PC-9 (cell line): ENCODE measurements at regions not wholly inside any gene's neighbourhood (a gene's known extent, or its start where the extent isn't known, plus 50 kb on each side); places are given as distances from the start of the nearest gene placed in this dataset.

ENCODE experiments used
- BruUV-seq: library from RNA; stranded (reverse); fragments of 400-500 nt; replicated peaks from 2 replicates; lab custom pipeline; 2021; lab: Mats Ljungman, UMichigan
- CTCF ChIA-PET: fragments of 300-600 bp; sonication (Branson Sonifier 250); formaldehyde crosslinking; loops from one replicate; lab custom pipeline; 2022; ENCODE audit warnings: antibody characterized with exemption; lab: Charles Lee
- POLR2A ChIA-PET: fragments of 300-600 bp; sonication (Branson Sonifier 250); formaldehyde crosslinking; loops from one replicate; lab custom pipeline; 2022; ENCODE audit warnings: antibody characterized with exemption; ENCODE audit not compliant: unreplicated experiment; lab: Charles Lee
- DNase-seq, 2 experiments: peaks; one replicate each; pipeline versions ENCODE4 v3.0.0 to v3.0.0-alpha.2; 2015 to 2022; ENCODE audit warnings: mixed read lengths in 1 of 2
- H2AFZ ChIP-seq: fragments of 200-600 bp; sonication (generic); 2 replicates; pipeline ENCODE4 v1.8.1; 2017; ENCODE audit warnings: antibody characterized with exemption
- H3F3A ChIP-seq: fragments of 200-600 bp; sonication (generic); 2 replicates; pipeline ENCODE4 v1.8.1; 2017; ENCODE audit warnings: antibody characterized with exemption, mild to moderate bottlenecking, low read depth; ENCODE audit not compliant: insufficient read depth
- H3K27ac ChIP-seq: fragments of 200-600 bp; sonication (generic); 2 replicates; pipeline ENCODE4 v1.6.1; 2016; ENCODE audit warnings: mixed run types
- H3K27me3 ChIP-seq: fragments of 200-600 bp; sonication (generic); 2 replicates; pipeline ENCODE4 v1.6.1; 2016; ENCODE audit warnings: low read depth, mixed run types; ENCODE audit not compliant: insufficient read depth
- H3K36me3 ChIP-seq: fragments of 200-600 bp; sonication (generic); 2 replicates; pipeline ENCODE4 v1.6.1; 2016; ENCODE audit warnings: low read depth, mixed run types
- H3K4me1 ChIP-seq: fragments of 200-600 bp; sonication (generic); replicated peaks from 2 replicates; pipeline ENCODE4 v1.6.1; 2016; ENCODE audit warnings: mixed run types; ENCODE audit not compliant: insufficient read depth
- H3K4me2 ChIP-seq: fragments of 200-600 bp; sonication (generic); 2 replicates; pipeline ENCODE4 v1.6.1; 2017; ENCODE audit warnings: mixed run types
- H3K4me3 ChIP-seq: fragments of 200-600 bp; sonication (generic); 2 replicates; pipeline ENCODE4 v1.6.1; 2016; ENCODE audit warnings: mixed run types
- H3K79me2 ChIP-seq: fragments of 200-600 bp; sonication (generic); 2 replicates; pipeline ENCODE4 v1.6.1; 2017; ENCODE audit warnings: low read depth, mixed run types
- H3K9me2 ChIP-seq: fragments of 200-600 bp; sonication (generic); 2 replicates; pipeline ENCODE4 v1.8.1; 2017; ENCODE audit warnings: mild to moderate bottlenecking; ENCODE audit not compliant: insufficient read depth
- H3K9me3 ChIP-seq: fragments of 200-600 bp; sonication (generic); 2 replicates; pipeline ENCODE4 v1.8.1; 2016; ENCODE audit warnings: low read depth; ENCODE audit not compliant: insufficient read depth
- H4K20me1 ChIP-seq: fragments of 200-600 bp; sonication (generic); 2 replicates; pipeline ENCODE4 v1.8.1; 2017; ENCODE audit not compliant: insufficient read depth
- EZH2 ChIP-seq: fragments of 200-600 bp; sonication (generic); IDR thresholded peaks from 2 replicates; pipeline ENCODE4 v1.8.0; 2017; ENCODE audit warnings: antibody characterized with exemption, low read depth
- intact Hi-C: fragments of 100-400 bp; cut with micrococcal nuclease; formaldehyde crosslinking; loops from one replicate; pipeline ENCODE4 v1.10.0; 2022; ENCODE audit not compliant: unreplicated experiment
- TF ChIP-seq, protein P1 (sequence below): fragments of 200-600 bp; sonication (generic); conservative IDR thresholded peaks from 2 replicates; pipeline ENCODE4 v1.6.1; 2017; ENCODE audit warnings: mixed run types, antibody characterized with exemption, mild to moderate bottlenecking, moderate library complexity

DNA sequence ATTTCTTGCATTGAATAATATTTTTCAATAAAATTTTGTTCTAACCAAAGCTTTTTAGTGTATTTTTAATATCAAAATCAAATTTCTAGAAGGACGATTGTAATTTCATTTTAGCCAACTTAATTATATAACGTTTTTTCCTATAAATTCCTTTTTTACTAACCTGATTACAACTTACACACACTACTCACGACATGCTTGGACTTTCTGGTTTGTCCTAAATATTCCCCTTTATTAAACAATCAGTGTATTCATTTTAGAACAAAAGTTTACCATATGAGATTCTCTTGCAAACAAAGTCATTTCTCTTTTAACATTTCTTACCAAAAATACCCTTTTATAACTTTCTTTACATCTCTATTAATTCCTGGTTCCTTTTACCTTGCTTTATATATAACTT is 173.7 kb downstream of the PWWP3B start:
- Histone ChIP-seq H3K9me3 (0 out of 2 replicates have a peak, but pooled peaks cover 4% of the 10 kb centered on the region), H2AFZ (no peak overlapping the region), H3K79me2 (no peaks in the 10 kb centered on the region), H3K27me3 (no peaks in the 10 kb centered on the region), H3K4me3 (no peak overlapping the region), H3K9me2 (no peaks in the 10 kb centered on the region), H3K4me2 (no peak overlapping the region), H3F3A (no peaks in the 10 kb centered on the region), H3K36me3 (no peaks in the 10 kb centered on the region), H3K4me1 (no peaks in the 10 kb centered on the region), H3K27ac (no peak overlapping the region), H4K20me1 (no peaks in the 10 kb centered on the region)
- CTCF ChIA-PET, result no interaction called here
- POLR2A ChIA-PET, result interaction anchor here (0.7 kb wide), 1 partner anchor 1810 kb away, joined by 7 read pairs; no protein-coding TSS in a partner anchor
- TF ChIP-seq, protein P1, sequence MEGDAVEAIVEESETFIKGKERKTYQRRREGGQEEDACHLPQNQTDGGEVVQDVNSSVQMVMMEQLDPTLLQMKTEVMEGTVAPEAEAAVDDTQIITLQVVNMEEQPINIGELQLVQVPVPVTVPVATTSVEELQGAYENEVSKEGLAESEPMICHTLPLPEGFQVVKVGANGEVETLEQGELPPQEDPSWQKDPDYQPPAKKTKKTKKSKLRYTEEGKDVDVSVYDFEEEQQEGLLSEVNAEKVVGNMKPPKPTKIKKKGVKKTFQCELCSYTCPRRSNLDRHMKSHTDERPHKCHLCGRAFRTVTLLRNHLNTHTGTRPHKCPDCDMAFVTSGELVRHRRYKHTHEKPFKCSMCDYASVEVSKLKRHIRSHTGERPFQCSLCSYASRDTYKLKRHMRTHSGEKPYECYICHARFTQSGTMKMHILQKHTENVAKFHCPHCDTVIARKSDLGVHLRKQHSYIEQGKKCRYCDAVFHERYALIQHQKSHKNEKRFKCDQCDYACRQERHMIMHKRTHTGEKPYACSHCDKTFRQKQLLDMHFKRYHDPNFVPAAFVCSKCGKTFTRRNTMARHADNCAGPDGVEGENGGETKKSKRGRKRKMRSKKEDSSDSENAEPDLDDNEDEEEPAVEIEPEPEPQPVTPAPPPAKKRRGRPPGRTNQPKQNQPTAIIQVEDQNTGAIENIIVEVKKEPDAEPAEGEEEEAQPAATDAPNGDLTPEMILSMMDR, result no peak
- TF ChIP-seq EZH2, result no peak
- DNase-seq, result no peak
- BruUV-seq, result no TSS peak
- intact Hi-C loops, result no loop called here

DNA sequence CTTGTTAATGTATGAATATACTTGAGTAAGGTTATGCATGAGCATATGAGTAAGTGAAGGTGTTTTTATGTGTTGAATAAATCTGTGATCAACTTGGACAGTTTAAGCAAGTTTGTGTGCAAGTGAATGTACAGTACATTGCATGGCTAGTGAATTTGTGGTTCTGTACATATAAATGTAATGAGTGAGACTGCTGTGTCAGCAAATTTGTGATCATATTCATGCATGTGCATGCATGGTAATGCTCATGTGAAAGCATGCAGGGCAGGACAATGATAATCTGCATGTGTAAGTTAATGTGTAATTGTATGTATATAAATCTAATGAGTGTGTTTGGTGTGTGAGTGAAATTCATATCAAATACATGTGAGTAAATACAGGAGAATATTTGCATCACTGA is 188.5 kb downstream of the PWWP3B start:
- Histone ChIP-seq H3K36me3 (no peaks in the 10 kb centered on the region), H2AFZ (no peak overlapping the region), H4K20me1 (no peaks in the 10 kb centered on the region), H3K4me3 (no peak overlapping the region), H3K4me1 (no peaks in the 10 kb centered on the region), H3K4me2 (no peak overlapping the region), H3K27ac (no peak overlapping the region), H3F3A (no peaks in the 10 kb centered on the region), H3K9me2 (no peaks in the 10 kb centered on the region), H3K79me2 (no peaks in the 10 kb centered on the region), H3K27me3 (no peaks in the 10 kb centered on the region), H3K9me3 (no peaks in the 10 kb centered on the region)
- intact Hi-C loops, result no loop called here
- ChIA-PET POLR2A (no interaction called here), CTCF (no interaction called here)
- TF ChIP-seq, protein P1, result no peak
- TF ChIP-seq EZH2, result no peak
- DNase-seq, result no peak
- BruUV-seq, result no TSS peak

DNA sequence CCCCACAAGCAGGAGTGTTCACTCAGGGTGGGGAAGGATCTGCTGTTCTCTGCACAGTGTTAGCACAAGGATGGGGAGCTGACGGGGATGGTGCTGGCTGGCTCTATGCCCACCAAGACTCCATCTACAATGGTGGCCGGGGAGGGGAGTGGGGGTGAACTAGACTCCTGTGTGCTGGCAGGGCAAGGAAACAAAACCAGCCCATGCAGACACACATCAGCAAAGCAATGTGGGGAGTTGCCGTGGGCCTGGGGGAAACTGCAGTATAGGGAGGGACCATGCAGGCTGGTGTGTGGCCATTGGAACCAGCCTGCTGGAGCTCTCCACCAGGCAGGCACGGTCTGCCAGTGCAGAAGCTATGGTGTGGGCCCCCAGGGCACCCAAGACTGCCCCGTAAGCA is 195.1 kb downstream of the PWWP3B start:
- no peaks in the 10 kb centered on the region for H4K20me1 ChIP-seq
- BruUV-seq, result no TSS peak
- no peaks in the 10 kb centered on the region for H3K4me1 ChIP-seq
- ChIA-PET CTCF (no interaction called here), POLR2A (no interaction called here)
- H3K4me2 ChIP-seq, result no peak overlapping the region
- no peaks in the 10 kb centered on the region for H3K9me2 ChIP-seq
- H2AFZ ChIP-seq, result no peak overlapping the region
- H3K9me3 ChIP-seq, result no peaks in the 10 kb centered on the region
- no peaks in the 10 kb centered on the region for H3K27me3 ChIP-seq
- no peak for DNase-seq
- H3K27ac ChIP-seq, result no peak overlapping the region
- no peaks in the 10 kb centered on the region for H3F3A ChIP-seq
- intact Hi-C loops, result no loop called here
- H3K4me3 ChIP-seq, result no peak overlapping the region
- no peaks in the 10 kb centered on the region for H3K79me2 ChIP-seq
- H3K36me3 ChIP-seq, result no peaks in the 10 kb centered on the region
- TF ChIP-seq EZH2, result no peak
- TF ChIP-seq, protein P1, result no peak
